Tibial nerve (tissue), 4 donors: ENCODE measurements at regions not wholly inside any gene's neighbourhood (a gene's known extent, or its start where the extent isn't known, plus 50 kb on each side); places are given as distances from the start of the nearest gene placed in this dataset.

Experiments used
- CTCF ChIP-seq, 5 experiments: fragments of 200-600 bp in 3 of 5; fragments of 450-650 bp in 2 of 5; sonication (generic) in 3 of 5; IDR thresholded peaks; one replicate each; pipeline ENCODE4 v1.5.1; 2016 to 2019; ENCODE audit warnings: antibody characterized with exemption in 5 of 5, mild to moderate bottlenecking in 3 of 5, moderate library complexity in 2 of 5
- EP300 ChIP-seq, 2 donors: sonication (generic); formaldehyde crosslinking; IDR thresholded peaks; one replicate each; pipeline ENCODE4 v1.6.1; 2017; ENCODE audit warnings: antibody characterized with exemption in 2 of 2, mild to moderate bottlenecking in 1 of 2
- POLR2A ChIP-seq, 2 donors: fragments of 450-650 bp; IDR thresholded peaks; one replicate each; pipeline ENCODE4 v1.6.1; 2017; ENCODE audit warnings: antibody characterized with exemption in 2 of 2, mild to moderate bottlenecking in 2 of 2, moderate library complexity in 2 of 2

DNA sequence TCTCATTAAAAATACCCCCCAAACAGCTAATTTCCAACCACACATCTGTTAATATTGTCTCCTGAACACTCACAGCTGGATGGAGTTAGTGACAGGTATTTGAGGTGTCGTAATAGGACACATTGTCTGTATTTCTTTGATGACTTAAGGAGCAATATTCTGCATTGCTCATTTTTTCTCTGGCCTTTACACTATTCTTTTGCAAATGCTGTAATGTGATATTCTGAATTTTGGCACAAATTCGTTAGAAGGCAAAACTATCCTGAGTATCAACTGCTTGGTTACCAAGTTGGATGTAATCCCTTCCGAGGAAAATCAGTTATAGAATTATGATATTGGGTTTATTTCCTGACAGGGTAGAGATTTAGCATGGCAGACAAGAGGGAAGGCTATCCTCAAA is 1030.2 kb downstream of the MCTP2 start:
- TF ChIP-seq CTCF (IDR thresholded peaks at IDR 0.05) = no peak
- no peak for TF ChIP-seq POLR2A (IDR thresholded peaks at IDR 0.05)
- TF ChIP-seq EP300 (IDR thresholded peaks at IDR 0.05) = peak in 1 of 2 donors; percentile 18
